Activated T-cell treated with anti-CD3 and anti-CD28 coated beads for 48 hours (primary cell): ENCODE measurements at regions not wholly inside any gene's neighbourhood (a gene's known extent, or its start where the extent isn't known, plus 50 kb on each side); places are given as distances from the start of the nearest gene placed in this dataset.
A peak's percentile ranks its signal among the peaks of the same experiment; 100 is the strongest.

Experiments
- DNase-seq: peaks from one replicate; pipeline ENCODE4 v3.0.0-alpha.2; 2020; ENCODE audit warnings: low read depth

DNA sequence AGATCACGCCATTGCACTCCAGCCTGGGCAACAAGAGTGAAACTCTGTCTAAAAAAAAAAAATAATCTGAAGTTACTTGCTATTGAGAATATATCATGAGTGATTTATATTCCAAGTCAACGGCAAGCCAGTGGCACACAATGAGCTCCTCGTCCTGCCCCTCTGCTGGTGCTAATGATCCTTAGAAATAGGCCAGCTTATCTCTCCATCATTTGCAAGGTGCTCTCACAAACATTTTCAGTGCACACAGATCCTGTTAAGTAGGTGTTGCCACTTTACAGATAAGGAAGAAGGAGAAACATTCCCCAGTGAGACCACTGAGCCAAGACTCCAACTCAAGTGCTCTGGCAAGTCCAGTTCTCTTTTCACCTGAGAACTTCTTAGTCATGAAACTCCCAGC, 91.3 kb upstream of the GPR45 start:
- no peak for DNase-seq

DNA sequence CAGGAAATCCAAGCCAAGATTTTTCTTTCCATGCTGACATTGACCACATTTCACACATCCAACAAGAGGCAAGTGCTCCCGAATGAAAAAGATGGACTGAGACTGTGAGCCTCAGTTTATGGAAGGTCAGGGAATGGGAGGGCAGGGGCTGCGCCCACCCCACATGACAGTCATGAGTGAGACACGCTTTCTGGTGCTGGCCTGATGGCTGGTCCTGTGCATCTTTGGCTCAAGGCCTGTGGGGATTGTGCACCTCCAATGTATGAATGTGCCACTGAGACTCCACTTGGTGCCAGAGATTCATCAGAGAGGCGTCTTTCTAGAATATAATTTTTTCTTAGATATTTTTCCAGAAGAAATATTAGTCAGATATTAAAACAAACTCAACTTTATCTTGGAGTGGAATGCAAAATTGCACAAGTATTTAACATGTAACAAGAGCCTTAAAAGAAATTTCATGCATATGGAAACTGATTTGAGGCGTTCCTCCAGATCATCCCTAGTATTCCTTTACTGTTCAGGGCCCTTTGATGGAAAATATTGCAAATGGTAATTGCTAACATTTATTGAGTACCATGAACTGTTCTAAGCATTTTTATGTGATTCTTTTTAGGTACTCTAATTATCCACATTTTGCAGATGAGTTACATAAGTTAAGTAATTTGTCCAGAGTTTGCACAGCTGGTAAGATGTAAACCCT, 87.3 kb upstream of the GPR45 start:
- no peak for DNase-seq

DNA sequence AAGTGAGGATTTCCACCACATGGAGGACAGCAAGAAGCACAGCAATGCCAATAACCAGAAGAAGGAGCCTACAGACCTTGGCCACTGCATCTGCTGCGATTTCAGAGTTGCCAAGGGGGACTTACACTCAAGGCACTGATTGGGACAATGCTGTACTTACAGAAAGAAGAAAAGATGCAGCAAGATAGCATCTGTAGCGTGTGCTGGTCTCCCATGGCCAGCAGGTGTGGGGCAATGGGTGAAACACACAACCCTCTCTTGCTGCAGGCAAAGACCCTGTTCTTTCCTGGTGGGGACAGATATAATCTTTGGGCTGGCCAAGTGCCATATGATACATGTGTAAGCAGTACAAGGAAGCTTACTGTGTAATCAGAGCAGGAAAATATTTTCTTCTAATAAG, 85.4 kb upstream of the GPR45 start:
- no peak for DNase-seq

DNA sequence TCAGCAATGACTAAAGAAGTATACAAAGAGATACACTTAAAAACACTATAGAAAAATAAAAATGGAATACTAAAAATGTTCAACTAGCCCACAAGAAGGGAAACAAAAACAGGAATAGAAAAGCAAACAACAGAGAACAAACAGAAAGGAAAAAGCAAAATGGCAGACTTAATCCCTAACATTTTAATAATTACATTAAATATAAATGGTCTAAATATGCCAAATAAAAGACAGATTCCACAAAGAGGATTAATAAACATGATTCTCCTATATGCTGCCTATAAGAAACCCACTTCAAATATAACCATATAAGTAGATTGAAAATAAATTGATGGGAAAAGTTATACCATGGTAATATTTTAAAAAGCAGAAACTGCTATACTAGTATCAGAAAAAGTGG, 83.5 kb upstream of the GPR45 start:
- DNase-seq: no peak

DNA sequence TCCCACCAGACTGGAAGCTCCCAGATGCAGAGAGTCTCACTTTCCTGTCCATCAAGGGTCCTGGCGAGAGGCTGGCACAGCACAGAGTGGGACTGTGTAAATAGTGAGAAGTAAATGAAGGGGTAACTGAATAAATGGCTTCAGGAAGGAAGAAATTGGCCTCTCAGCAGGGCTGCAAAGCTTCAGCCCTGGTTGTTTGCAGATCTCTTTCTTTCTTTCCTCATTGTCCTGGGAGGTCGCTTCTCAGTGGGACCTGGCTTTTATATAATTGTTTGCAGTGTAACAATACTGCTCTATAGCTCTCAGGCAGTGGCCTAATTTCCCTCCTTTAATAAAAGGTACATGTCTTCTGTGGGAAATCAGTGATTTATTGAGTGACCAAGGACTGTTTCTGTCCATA, 74.9 kb upstream of the GPR45 start:
- DNase-seq: no peak

DNA sequence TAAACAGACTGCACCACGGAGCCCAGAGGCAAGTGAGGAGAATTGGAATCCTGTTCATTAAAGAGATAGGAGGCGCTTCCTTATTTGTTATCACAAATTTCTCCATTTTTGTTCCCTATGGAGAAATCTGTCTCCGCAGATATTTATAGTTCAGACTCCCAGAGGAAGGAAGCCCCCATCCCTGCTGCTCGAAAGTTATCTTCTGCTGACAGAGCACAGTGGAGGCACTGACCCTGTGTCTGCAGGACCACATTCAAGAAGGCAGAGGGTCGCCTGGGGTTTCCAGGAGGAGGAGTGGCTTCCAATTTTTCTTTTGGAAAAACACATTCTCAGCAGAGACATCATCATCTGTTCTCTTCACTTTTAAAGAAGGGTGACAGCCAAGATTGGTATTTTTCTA, 73.0 kb upstream of the GPR45 start:
- DNase-seq: no peak

DNA sequence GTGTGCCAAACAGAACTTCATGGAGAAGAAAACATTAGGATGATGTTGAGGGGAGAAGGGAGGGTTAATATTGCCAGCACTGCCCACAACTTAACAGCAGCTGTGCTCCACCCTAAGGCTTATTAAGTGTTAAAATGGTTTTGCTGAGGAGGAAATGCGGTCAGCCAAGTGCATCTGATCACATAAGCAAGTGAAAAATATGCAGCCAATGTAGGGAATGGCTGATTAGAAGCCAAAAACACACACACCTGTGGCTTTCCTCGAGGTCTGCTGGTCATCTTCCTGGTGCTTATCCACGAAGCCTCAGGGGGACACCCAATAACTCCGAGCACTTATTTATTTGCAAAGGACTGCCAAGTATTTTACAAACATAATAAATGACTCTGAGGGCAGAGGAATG, 66.3 kb upstream of the GPR45 start:
- DNase-seq: no peak

DNA sequence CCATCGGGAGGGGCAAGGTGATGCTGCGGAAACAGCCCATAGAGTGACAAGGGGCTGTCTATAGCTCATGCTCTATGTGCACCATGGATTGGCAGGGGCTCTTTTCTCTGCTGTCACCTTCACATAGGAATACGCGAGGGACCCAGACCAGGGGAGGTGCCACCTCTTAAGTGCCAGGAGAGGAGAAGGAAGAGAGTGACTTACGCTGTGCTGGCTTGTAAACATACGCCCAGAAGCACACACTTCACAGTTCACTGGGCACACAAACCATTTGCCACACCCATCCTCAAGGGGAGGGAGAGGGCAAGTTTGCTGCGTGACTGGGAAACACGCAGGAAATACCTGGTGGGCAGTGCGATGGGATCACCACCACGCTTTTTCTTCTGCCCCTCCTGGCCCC, 65.1 kb upstream of the GPR45 start:
- DNase-seq: no peak

DNA sequence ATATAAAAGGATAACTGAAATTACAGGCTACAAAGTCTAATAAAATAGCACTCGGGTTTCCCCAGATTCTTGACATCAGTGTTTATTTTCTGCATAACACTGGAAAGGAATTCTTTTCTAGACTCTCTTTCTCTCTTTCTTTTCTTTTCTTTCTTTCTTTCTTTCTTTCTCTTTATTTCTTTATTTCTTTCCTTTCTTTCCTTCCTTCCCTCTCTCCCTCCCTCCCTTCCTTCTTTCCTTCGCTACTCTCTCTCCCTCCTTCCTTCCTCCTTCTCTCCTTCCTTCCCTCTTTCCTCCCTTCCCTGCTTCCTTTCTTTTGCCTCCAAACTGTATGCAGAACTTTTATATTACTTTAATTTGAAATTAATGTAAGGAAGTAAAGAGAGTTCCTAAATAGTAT, 64.5 kb upstream of the GPR45 start:
- no peak for DNase-seq

DNA sequence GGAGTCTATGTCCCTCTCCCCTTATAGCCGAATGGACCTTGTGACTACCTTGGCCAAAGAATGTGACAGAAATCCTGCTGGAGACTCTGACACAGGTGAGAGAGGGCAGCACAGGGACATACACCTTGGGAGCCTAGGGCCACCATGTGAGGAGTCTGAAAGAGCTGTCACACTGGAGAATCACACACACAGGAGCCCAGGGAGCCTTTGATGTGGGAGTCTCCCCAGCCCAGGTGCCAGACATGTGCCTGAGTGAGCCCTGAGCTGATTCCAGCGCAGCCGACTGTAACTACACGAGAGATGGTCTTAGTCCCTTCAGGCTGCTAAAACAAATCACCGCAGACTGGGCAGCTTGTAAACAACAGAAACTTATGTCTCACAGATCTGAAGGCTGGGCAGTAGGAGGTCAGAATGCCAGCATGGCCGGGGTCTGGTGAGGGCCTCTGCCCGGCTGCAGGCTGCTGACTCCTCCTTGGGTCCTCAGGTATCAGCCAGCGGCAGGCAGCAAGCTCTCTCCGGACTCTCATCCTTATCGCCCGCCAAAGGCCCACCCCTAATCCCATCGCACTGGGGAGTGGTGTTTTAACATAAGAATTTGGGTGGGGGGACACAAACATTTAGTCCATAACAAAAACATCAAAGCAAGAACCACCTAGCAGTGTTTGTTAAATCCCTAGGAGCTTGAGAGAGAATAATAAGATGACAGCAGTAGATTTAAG, 63.8 kb upstream of the GPR45 start:
- DNase-seq: no peak

DNA sequence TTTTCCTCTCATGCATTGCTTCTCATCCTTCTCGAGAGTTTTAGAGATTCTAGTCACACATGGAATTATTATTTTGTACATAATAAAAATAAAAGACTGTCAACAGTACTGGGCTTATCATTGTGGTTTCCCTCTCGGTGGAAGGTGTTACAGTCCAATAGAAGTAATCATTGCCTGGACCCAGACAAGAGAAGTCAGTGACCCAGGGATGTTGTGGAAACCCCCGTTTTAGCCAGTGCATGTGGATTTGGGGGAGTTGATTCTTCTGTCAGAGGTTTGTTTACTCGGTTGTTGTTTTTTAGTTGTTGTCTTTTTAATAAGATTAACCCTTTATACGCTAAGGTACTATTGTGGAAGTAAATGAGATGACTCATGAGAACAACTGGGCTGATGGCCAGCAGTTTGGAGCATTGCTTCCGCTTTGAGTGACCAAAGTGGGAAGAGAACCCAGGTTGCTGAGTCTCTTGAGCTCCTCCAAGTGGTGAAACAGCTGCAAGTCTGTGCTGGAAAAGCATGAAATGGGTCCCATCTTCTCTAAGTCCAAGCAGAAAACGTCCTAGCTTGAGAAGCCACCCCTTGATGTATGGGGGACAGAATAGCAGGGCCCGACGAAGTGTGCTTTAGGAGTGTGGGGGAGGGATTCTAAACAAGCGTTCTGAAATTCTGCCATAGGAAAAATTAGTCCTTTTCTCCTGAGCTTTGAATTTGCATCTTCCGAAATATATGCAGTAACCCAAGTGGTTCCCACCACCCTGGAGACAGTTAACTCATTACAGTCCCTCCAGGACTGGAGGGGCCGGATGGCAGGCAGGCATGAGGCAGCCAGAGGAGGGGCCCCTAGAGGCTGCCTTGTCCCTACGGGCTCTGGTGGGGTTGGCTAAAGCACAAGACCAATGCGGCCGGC, 61.8 kb upstream of the GPR45 start:
- no peak for DNase-seq

DNA sequence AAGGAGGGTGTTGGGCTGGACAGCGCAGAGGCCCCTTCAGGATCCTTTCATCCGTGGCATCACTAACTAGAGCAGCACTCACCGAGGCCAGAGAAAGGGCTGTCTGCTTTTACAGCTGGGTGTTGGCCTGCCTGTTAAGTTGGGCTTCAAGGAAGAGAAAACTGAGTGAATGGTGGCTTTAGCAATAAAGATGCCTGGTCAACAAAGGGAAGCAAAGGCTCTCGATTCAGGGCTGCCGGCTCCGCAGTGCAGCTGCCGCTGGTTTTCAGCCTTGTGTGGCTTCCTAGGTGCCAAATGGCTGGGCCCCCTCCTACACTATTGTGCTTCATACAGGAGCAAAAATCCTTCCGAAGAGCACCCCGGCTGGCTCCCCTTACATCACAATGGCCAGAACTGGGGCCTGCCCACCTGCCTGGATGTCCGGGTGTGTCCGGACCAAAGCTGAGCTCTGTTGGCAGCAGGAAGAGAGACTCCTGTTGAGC, 61.0 kb upstream of the GPR45 start:
- no peak for DNase-seq

DNA sequence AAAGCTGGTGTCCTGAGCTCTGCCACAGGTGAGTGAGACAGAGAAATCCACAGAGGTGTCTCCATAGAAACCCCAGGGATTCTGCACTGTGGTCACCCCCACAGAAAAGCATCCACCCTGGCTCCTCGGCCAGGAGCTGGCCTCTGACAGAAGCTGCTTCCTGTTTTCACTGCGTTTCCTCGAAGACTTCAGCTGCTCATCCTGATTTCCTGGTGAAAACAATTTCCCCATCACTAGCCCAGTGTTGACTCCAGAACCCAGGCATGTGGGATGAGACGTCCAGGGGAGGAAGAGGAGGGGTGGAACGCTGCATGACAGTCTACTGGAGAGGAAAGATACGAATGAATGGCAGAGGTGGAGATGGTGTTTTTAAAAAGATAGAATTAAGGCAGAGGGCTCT, 60.3 kb upstream of the GPR45 start:
- no peak for DNase-seq

DNA sequence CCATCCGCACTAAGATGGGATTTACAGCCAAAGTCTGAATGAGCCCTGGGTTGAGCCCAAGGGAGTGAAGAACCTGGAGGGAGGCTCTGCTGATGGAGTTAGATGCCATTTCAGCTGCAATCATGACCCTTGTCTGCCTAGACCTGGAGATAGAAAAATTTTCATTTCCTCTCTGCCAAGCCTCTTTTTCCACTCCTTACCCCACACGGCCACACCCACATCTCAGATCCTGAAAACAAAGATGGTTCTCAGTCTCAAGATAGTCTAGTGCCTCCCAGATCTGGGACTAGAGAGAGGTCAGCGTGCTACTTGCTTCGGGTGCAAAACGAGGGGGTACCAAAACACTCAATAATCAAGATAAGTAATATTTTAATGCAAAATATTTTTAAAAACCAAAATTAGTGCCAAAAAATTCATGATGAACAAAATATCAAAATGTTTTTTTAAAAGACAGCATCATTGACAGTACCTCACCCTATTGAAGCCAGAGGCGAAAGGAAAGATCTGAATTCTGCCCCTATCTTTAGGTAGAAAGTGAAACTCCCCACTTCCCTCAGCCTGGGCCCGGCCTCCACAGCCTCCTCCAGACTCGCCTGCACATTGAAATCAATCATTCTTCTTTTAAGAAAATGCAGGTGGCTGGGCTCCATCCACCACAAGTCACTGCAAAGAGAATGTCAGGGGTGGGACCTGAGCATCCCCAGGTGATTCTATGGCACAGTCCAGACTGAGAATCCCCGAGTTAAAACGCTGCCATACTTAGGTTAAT, 57.8 kb upstream of the GPR45 start:
- DNase-seq: no peak

DNA sequence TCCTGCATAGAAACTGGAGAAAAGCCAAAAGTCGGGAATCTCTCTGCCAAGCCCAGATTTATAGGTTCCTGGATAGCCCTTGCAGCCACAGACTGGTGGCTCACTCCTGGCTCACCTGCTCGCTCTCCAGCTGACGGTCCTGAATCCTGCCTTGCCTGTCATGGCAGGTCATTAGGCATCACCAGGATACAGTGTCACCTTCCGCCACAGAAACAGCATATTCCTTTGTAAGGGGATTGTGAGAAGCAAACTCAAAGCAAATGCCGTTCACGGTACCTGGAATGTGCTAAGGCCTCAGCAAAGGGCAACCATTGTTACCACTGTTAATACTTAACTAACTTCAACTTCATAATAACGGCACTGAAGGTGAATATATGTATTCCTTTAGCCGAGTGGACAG, 57.1 kb upstream of the GPR45 start:
- DNase-seq: no peak

DNA sequence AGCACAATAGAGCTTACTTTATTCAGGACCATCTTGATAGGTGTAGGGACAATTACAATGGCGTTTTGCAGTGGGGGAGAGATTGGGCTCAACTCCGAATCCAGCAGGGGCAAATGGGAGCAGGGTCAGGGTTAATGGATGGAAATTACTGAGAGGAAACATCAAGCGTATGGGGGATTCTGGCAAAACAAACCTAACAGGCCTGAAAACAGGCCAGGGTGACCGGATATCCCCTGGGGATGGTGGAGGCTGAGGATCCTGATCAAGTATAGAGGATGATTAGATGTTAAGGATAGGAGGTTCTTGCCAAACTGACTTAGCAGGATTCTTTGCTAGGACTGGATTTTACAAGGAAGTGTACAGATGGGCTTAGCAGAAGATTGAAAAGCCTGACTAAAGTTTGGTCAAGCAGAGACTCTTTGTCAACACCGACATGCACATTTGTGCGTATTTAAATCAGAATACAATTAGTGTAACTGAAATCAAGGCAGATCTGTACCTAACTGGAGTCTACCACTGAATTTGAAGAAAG, 54.5 kb upstream of the GPR45 start:
- no peak for DNase-seq

DNA sequence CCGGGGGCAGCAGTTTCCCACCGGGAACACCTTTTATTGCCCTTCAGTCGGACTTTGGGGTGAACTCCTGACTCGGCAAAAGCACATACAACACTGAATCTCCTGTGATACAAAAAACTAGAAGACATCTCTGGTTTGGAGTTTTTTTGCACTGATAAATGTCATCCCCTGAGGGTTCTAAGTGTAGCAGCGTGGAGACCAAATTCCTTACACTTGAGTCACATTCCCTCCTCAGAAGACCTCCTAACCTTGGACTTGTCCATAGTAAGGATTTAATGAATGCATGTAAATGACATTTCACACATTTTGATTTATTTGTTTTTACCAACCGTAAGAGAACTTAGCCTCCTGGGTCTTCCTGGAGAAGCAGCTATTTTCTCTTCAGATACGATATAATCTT, 54.0 kb upstream of the GPR45 start:
- no peak for DNase-seq

DNA sequence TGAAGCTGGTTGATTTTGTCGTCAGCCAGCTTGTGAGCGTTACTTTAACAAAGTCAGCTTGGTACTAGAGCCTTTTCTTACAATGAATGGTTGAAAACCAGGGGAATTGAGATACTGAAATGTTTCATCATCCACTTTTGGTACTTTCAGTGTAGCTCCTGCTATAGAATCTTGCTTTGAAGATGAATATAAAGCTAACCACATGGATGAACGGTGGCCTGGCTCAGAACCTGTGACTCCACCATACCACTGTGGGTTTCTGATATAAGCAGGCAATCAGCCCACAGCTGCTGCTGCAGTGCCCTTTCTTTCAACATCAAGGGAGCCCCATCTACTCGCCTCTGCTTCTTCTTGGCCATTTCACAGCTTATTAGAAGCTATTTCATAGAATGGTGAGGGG, 53.2 kb upstream of the GPR45 start:
- peak; percentile 1 for DNase-seq
